GM12874 (cell line): ENCODE measurements at regions not wholly inside any gene's neighbourhood (a gene's known extent, or its start where the extent isn't known, plus 50 kb on each side); places are given as distances from the start of the nearest gene placed in this dataset.

Experiments used
- TF ChIP-seq, protein P1 (sequence below): IDR thresholded peaks from 2 replicates; pipeline ENCODE4 v1.5.1; 2011; ENCODE audit warnings: low read depth, mild to moderate bottlenecking, control low read depth, low read length, moderate library complexity; ENCODE audit not compliant: insufficient read depth

DNA sequence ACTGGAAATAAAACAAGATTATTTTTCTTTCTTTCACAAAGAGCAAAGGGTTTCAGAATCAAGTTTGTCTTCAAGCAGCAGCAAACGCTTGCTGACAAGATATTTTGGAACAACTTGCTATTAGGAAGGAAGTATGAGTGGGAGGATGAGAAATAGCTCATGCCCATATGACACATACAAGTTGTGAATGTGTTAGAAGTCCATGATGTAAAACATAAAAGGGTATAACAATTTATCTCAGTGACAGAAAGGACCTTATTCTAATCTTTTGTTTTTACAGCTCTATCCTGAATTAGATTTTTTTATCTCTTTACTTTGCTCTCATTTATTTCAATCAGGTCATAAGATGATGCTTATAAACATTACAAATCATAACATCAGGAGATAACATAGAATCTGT is 516.6 kb upstream of the MEF2C start:
- TF ChIP-seq, protein P1, sequence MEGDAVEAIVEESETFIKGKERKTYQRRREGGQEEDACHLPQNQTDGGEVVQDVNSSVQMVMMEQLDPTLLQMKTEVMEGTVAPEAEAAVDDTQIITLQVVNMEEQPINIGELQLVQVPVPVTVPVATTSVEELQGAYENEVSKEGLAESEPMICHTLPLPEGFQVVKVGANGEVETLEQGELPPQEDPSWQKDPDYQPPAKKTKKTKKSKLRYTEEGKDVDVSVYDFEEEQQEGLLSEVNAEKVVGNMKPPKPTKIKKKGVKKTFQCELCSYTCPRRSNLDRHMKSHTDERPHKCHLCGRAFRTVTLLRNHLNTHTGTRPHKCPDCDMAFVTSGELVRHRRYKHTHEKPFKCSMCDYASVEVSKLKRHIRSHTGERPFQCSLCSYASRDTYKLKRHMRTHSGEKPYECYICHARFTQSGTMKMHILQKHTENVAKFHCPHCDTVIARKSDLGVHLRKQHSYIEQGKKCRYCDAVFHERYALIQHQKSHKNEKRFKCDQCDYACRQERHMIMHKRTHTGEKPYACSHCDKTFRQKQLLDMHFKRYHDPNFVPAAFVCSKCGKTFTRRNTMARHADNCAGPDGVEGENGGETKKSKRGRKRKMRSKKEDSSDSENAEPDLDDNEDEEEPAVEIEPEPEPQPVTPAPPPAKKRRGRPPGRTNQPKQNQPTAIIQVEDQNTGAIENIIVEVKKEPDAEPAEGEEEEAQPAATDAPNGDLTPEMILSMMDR = no peak

DNA sequence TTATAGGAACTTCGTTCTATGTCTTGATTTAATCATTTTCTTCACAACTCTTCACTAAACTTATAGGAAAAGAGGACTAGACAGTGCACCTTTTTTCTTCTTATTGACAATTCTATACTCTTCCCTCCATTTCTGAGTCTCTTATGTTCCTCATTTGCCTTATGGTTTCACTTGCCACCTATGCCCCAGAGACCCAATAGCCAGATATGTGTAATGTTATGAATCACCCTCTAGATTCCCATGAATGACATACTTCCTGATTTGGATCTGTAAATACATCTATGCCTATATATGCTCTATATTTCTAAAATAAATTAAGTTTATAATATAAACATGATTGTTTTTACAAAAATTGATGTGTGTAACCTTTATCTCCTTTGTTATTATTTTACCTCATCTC is 514.1 kb upstream of the MEF2C start:
- TF ChIP-seq, protein P1 = no peak

DNA sequence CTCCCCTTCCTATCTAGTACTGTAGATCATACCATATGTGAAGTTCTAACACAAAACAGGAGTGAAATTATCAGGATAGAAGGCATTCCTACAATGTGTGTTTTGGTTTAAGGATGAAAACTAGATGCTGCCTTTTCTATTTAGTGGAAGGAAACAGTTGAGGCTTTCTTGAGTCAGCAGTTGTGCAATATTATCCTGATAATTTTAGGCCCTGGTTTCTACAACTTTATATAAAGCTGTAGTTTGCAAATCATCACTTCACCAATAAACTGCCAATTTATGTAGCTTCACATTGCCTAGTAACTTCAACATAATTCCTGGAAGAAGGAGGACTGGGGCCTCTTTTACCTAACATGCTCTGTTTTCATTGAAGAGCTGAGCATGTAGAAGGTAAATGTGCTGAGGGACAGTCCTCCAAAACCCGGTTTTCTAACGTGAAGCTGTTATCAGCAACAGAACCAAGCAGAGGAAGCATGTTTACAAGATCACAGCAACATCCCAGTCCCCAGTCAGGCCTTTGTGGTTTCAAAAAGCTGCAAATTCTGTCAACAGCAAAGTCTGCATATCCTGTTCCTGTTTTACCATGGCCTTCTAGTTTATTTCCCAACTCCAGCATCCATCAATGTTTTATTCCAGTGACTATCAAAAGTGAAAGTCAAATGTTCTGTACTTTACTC is 513.4 kb upstream of the MEF2C start:
- TF ChIP-seq, protein P1 = no peak

DNA sequence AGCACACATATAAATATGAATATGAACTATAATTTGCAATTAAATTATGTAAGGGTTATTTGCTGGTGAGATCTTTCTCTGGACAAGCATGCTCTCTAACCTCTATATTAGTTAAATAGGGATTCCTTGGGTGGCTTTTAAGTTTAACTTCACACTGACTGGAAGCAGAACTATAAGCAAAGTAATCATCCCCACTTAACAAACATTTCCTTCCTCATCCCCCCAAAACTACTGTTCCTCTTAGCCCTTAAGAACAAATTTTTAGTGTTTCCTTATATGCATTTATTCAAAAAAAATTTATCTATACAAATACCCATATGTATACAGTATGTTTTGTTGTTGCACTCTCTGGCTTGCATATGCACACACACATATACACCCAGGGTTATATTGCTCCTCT is 512.1 kb upstream of the MEF2C start:
- TF ChIP-seq, protein P1 = no peak

DNA sequence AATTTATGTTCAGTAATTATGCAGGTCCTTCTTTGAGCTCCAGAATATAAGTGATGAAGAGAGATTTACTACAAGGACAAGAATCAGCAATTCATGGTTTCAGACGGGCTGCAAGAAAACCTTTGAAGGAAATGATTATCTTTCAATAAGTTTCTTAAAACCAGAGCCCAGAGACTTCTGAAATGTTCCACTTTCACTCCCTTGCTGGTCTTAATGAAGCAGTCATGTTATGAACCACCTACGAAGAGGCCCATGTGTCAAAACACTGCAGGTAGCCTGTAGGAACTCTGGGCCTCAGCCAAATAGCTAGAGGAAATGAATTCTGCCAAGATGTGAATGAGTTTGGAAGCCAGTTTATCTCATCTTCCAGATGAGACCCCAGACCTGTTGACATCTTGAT is 505.9 kb upstream of the MEF2C start:
- TF ChIP-seq, protein P1 = no peak

DNA sequence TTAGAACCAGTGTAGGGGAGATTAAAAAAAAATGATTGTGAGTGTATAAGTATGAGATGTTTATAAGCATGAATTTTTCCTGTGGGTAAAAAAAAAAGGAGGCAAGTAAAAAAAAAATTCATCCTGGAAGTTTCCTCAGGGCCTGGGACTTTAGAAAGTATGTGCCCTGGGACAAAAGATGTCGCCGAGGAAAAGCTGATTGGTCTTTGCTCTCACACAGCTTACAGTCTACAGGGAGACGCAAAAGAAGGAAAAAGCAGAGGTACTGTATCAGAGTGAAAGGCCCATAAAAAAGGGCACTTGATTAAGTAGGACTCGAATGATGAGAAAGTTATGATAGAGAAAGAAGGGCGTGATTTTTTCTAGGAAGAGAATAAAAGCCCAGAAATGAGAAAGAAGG is 501.4 kb upstream of the MEF2C start:
- TF ChIP-seq, protein P1 = no peak

DNA sequence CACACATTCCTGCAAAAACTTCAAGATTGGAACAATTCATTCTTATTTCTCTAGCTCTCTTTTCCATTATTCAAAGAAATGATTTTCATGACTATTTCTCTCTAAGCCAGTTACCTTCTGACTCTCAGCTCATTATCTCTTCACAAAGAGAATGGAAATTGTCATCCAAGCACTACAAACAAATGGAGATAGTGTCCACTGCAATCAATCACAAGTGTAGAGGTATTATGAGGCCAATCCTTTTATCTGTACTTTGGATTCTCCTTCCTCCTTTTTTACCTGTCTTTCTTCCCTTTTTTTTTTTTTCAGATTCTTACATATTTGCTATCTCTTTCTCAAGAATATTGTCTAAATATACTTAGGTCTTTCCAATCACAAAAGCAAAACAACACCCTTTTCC is 497.7 kb upstream of the MEF2C start:
- TF ChIP-seq, protein P1 = no peak
